IPS-18c (cell line): ENCODE measurements at regions not wholly inside any gene's neighbourhood (a gene's known extent, or its start where the extent isn't known, plus 50 kb on each side); places are given as distances from the start of the nearest gene placed in this dataset.
"Not testable (repeated sequence)": the region's sequence is repeated elsewhere in the genome, so short reads cannot be mapped to it uniquely, and the experiment has no call there.

Experiments
- H3K4me3 ChIP-seq: 2 replicates; pipeline ENCODE4 v1.7.0; 2013; ENCODE audit warnings: low read depth, mild to moderate bottlenecking, low read length, moderate library complexity; ENCODE audit not compliant: insufficient read depth
- H3K9me3 ChIP-seq: one replicate; pipeline ENCODE4 v1.6.1; 2013; ENCODE audit warnings: mild to moderate bottlenecking, low read length, moderate library complexity; ENCODE audit not compliant: control insufficient read depth, insufficient read depth

- no peak overlapping the region for H3K4me3 ChIP-seq
- H3K9me3 ChIP-seq, result no peaks in the 10 kb centered on the region
Measured at GRCh38 chr5:101430551-101430950, 527.5 kb upstream of the ST8SIA4 start.

DNA sequence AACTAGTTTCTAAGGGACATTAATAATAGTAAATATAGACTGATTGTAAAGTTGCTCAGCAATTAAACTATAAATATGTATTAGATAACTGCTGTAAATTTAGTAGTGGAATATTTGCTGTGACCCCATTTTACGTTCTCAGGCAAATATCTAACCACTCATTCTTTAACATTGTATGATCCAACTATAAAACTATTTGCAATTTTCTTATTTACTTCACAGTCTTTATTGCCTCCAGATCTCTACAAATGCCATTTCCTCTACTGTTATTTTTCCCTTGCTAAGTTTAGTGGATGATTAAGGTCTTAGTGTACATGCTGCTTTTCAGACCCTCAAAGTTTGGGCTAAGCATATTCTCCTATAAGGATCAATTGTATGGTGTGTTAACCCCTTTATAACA lies 526.2 kb upstream of the ST8SIA4 start:
- Histone ChIP-seq H3K4me3 (no peak overlapping the region), H3K9me3 (no peaks in the 10 kb centered on the region)

- H3K9me3 ChIP-seq, result no peaks in the 10 kb centered on the region
- H3K4me3 ChIP-seq, result no peak overlapping the region
Measured at GRCh38 chr5:101425339-101425859, 522.3 kb upstream of the ST8SIA4 start.

DNA sequence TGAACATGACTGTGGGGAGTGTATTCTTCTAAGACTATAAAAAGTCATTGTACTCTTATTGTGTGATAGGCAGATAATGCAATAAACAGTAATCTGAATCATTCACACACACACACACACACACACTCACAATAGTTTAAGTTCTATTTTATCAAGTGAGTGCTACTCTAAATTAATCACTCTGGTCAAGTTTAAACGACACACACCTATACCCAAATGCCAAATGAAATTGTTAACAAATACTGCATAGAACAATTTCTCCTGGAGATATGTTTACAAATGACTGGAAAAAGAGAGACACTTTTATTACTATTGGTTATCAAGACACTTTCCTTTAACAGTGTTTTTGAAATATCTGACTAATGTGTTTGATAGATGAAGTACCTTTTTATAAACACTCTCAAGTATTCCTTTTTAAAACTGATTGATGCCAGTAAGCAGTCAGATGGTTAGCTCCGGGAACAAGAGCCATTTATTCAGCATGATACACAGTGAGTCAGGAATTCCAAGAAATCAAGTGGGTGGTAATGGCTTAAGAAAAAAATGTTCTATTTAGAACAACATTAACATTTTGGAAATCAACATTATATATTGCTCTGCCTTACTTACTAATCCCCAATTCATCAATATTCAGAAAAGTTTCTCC lies 521.6 kb upstream of the ST8SIA4 start:
- no peak overlapping the region for H3K4me3 ChIP-seq
- no peaks in the 10 kb centered on the region for H3K9me3 ChIP-seq

- Histone ChIP-seq H3K9me3 (no peaks in the 10 kb centered on the region), H3K4me3 (no peak overlapping the region)
Measured at GRCh38 chr5:101418713-101419118, 515.6 kb upstream of the ST8SIA4 start.

- Histone ChIP-seq H3K4me3 (no peak overlapping the region), H3K9me3 (no peaks in the 10 kb centered on the region)
Measured at GRCh38 chr5:101404531-101404930, 501.4 kb upstream of the ST8SIA4 start.

DNA sequence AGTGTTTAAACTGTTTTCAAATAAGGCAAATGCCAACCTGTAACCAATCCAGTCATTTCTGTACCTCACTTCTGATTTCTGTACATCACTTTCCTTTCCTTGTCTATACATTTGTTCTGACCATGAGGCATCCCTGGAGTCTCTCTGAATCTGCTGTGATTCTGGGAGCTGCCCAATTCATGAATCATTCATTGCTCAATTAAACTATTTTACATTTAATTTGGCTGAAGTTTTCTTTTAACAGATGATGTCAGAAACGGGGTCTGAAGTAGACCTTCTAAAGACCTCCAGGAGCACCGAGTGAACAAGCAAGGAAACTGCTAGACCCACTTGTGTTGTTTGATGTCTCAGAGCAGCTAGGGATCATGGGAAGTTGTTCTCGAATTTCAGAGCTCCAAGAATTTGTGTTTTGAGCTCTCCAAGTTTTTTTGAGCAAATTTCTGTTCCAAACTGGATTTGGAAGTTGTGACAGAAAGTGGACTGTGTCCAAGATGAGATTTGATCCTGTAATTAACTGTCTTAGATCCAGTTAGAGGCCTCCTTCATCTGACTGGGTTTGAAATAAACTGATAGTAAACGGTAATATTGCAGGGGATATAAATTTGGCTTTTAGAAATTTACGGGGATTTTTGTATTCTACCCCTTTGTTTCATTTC lies 490.8 kb upstream of the ST8SIA4 start:
- no peak overlapping the region for H3K4me3 ChIP-seq
- no peaks in the 10 kb centered on the region for H3K9me3 ChIP-seq

DNA sequence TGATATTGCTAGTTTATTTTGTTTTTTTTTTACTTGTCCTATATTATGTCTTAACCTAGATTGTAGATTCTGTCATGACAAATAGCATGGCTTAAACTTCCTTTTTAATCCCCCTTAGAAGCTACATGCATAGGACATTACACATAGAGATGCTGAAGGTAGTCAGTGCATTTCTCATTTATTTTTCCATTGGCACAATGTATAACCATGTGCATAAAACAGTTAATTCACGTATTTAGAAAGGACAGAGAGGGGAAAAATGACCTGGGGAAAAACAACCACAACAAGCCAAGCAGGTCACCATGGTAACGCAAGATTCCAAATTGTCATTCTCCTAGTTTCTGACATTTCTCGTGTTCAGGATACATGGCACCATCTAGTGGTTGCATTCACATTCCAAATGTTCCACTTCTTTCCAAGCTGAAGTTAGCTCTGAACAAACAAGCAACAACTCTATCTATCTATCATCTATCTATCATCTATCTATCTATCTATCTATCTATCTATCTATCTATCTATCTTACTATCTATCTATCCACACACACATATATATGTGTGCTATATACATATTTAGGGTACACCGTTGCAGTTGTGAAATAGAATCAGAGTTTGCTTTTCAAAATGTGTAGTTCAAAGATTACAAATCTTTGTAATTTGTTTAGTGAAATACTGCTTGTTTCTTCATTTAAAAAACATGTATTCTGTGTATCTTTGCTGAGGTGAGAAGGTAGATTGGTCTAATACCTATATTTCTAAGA lies 487.2 kb upstream of the ST8SIA4 start:
- Histone ChIP-seq H3K4me3 (no peak overlapping the region), H3K9me3 (no peaks in the 10 kb centered on the region)

- H3K9me3 ChIP-seq, result no peaks in the 10 kb centered on the region
- no peak overlapping the region for H3K4me3 ChIP-seq
Measured at GRCh38 chr5:101385276-101385675, 482.2 kb upstream of the ST8SIA4 start.

DNA sequence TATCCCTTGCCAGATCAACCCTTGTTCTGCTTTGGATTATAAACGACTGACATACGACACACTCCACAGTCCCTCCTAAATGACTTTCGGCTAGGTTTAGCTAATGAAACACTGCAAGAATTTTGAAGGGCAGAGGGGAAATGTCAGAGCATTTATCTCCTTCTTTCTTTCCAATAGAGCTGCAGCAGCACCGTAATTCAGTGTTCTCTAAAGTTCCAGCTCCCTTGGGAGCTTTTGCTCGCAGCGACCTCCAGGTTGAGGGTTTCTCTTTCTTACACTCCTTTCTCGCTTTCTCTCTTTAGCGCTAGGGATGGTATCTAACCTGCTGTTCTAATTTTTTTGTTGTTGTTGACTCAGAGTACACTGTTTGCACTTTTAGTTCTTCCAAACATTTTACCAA lies 467.1 kb upstream of the ST8SIA4 start:
- Histone ChIP-seq H3K4me3 (no peak overlapping the region), H3K9me3 (no peaks in the 10 kb centered on the region)

- Histone ChIP-seq H3K9me3 (no peaks in the 10 kb centered on the region), H3K4me3 (no peak overlapping the region)
Measured at GRCh38 chr5:101364469-101364868, 461.4 kb upstream of the ST8SIA4 start.

- no peak overlapping the region for H3K4me3 ChIP-seq
- H3K9me3 ChIP-seq, result no peaks in the 10 kb centered on the region
Measured at GRCh38 chr5:101362067-101362466, 459.0 kb upstream of the ST8SIA4 start.

DNA sequence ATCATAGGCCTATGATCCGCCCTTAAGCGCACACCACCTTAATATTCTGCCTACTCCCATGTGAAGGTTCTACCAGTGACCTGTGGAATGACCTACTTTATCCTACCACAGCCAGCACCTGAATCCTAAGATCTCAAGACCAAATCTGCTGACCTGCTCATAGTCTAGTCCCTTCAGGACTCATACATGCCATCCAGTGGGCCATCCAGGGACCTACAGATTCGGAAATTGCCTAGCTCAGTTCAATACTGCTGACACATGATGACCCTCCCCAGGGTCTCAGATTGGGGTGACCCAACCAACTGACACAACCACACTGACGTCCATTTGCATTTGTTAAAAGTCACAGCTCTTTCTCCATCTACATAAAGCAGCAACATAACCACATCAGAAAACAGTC lies 443.8 kb upstream of the ST8SIA4 start:
- no peaks in the 10 kb centered on the region for H3K9me3 ChIP-seq

GRCh38 chr5:101346447-101346846 lies 443.4 kb upstream of the ST8SIA4 start:
- no peaks in the 10 kb centered on the region for H3K9me3 ChIP-seq
- H3K4me3 ChIP-seq, result no peak overlapping the region

More for the DNA sequence above, 443.8 kb upstream of the ST8SIA4 start:
- H3K4me3 ChIP-seq, result no peak overlapping the region

DNA sequence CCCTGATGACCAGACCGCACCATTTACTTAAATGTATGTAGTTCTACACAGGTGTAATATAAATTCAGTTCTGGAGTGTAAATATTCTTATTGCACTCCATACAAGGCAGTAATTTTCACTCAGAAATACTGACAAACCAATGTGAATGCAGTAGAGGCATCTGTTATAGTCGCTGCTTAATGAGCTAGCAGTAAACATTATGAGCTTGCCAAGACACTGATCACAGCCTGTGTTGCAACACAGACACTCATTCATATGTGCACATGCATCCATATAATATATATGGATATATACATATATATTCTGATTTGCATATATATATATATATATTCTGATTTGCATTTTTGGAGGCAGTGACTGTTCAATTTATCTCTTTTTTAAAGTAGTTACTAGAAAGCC lies 435.1 kb upstream of the ST8SIA4 start:
- no peaks in the 10 kb centered on the region for H3K9me3 ChIP-seq
- no peak overlapping the region for H3K4me3 ChIP-seq

- H3K4me3 ChIP-seq, result no peak overlapping the region
- no peaks in the 10 kb centered on the region for H3K9me3 ChIP-seq
Measured at GRCh38 chr5:101327816-101328215, 424.7 kb upstream of the ST8SIA4 start.

DNA sequence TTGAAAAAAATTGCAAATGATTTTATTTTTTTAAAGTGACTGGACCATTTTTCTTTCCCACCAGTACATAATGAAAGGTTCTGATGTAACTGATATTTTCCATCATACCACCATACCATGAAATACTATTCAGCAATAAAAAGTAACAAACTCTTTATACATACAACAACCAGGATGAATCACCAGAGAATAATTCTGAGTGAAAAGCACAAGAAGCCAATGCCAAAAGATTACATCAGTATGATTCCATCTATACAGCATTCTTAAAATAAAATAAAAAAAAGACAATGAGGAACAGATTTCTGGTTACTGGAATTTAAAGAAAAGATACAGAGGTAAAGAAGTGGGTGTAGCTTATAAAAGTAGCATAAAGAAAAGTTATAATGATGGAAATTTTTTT lies 423.7 kb upstream of the ST8SIA4 start:
- no peak overlapping the region for H3K4me3 ChIP-seq
- no peaks in the 10 kb centered on the region for H3K9me3 ChIP-seq

GRCh38 chr5:101316401-101316800 lies 413.3 kb upstream of the ST8SIA4 start:
- H3K9me3 ChIP-seq, result not testable (repeated sequence)

More at GRCh38 chr5:101316401-101316800, 413.3 kb upstream of the ST8SIA4 start:
- H3K4me3 ChIP-seq, result not testable (repeated sequence)
